Naive B cell (primary cell): ENCODE measurements at regions not wholly inside any gene's neighbourhood (a gene's known extent, or its start where the extent isn't known, plus 50 kb on each side); places are given as distances from the start of the nearest gene placed in this dataset.
A peak's percentile ranks its signal among the peaks of the same experiment; 100 is the strongest.
"Not testable (repeated sequence)": the region's sequence is repeated elsewhere in the genome, so short reads cannot be mapped to it uniquely, and the experiment has no call there.

Experiments used
- ATAC-seq, 2 donors: fragments of 150-1000 bp; cut with Tn5 transposase; 2 replicates each; pipeline ENCODE4 v1.10.0; 2021; ENCODE audit warnings: low read depth in 2 of 2, mild to moderate bottlenecking in 2 of 2, moderate library complexity in 2 of 2
- DNase-seq: peaks from one replicate; pipeline ENCODE4 v3.0.0; 2022
- H3K27ac Mint-ChIP-seq, 6 donors: one replicate each; pipeline ENCODE4 v1.8.0; 2020 to 2022; ENCODE audit warnings: mild to moderate bottlenecking in 6 of 6, mixed read lengths in 6 of 6, moderate library complexity in 5 of 6, inconsistent platforms in 2 of 6
- H3K27me3 Mint-ChIP-seq, 3 donors: one replicate each; pipeline ENCODE4 v1.8.0; 2021 to 2022; ENCODE audit warnings: mixed read lengths in 3 of 3, mild to moderate bottlenecking in 1 of 3
- H3K36me3 Mint-ChIP-seq, 2 donors: one replicate each; pipeline ENCODE4 v1.8.0; 2020 to 2022; ENCODE audit warnings: mixed read lengths in 2 of 2, inconsistent platforms in 1 of 2, mild to moderate bottlenecking in 1 of 2
- H3K4me1 Mint-ChIP-seq, 3 donors: one replicate each; pipeline ENCODE4 v1.8.0; 2020 to 2022; ENCODE audit warnings: mixed read lengths in 3 of 3, inconsistent platforms in 1 of 3, mild to moderate bottlenecking in 1 of 3, moderate library complexity in 1 of 3
- H3K4me3 Mint-ChIP-seq, 8 donors: one replicate each; pipeline ENCODE4 v1.8.0; 2020 to 2022; ENCODE audit warnings: mild to moderate bottlenecking in 8 of 8, mixed read lengths in 8 of 8, moderate library complexity in 8 of 8, inconsistent platforms in 2 of 8
- H3K9me3 Mint-ChIP-seq, 7 donors: one replicate each; pipeline ENCODE4 v1.8.0; 2020 to 2022; ENCODE audit warnings: mixed read lengths in 7 of 7, mild to moderate bottlenecking in 5 of 7, inconsistent platforms in 2 of 7, moderate library complexity in 1 of 7

GRCh38 chr5:101260857-101261256 is 357.8 kb upstream of the ST8SIA4 start:
- ATAC-seq (no peak), DNase-seq (no peak)
- H3K27me3 Mint-ChIP-seq, result no peaks in the 10 kb centered on the region
- peaks cover 0 to 20% (median 2%) of the 10 kb centered on the region in 7 donors for H3K9me3 Mint-ChIP-seq
- no peak overlapping the region for H3K4me3 Mint-ChIP-seq
- no peak overlapping the region for H3K27ac Mint-ChIP-seq
- no peaks in the 10 kb centered on the region for H3K36me3 Mint-ChIP-seq
- H3K4me1 Mint-ChIP-seq, result no peaks in the 10 kb centered on the region

- Mint-ChIP-seq H3K27me3 (no peaks in the 10 kb centered on the region), H3K36me3 (no peaks in the 10 kb centered on the region), H3K4me1 (no peaks in the 10 kb centered on the region), H3K27ac (no peak overlapping the region), H3K4me3 (no peak overlapping the region), H3K9me3 (peaks cover 0 to 7% (median 0%) of the 10 kb centered on the region in 7 donors)
- DNase-seq, result no peak
- no peak for ATAC-seq
Observed at GRCh38 chr5:101253096-101253495, 350.0 kb upstream of the ST8SIA4 start.

GRCh38 chr5:101244621-101245020 is 341.5 kb upstream of the ST8SIA4 start:
- ATAC-seq, result no peak
- Mint-ChIP-seq H3K27me3 (no peaks in the 10 kb centered on the region), H3K36me3 (no peaks in the 10 kb centered on the region), H3K27ac (no peak overlapping the region), H3K4me1 (no peaks in the 10 kb centered on the region), H3K4me3 (no peak overlapping the region), H3K9me3 (peaks cover 2 to 32% (median 5%) of the 10 kb centered on the region in 7 donors)
- no peak for DNase-seq

- H3K27me3 Mint-ChIP-seq, result no peaks in the 10 kb centered on the region
- H3K4me3 Mint-ChIP-seq, result no peak overlapping the region
- H3K9me3 Mint-ChIP-seq, result peaks cover 0 to 7% (median 0%) of the 10 kb centered on the region in 7 donors
- ATAC-seq (no peak), DNase-seq (no peak)
- H3K27ac Mint-ChIP-seq, result no peak overlapping the region
- H3K36me3 Mint-ChIP-seq, result no peaks in the 10 kb centered on the region
- no peaks in the 10 kb centered on the region for H3K4me1 Mint-ChIP-seq
Observed at GRCh38 chr5:101212942-101213514, 309.9 kb upstream of the ST8SIA4 start.

GRCh38 chr5:101206534-101206933 is 303.5 kb upstream of the ST8SIA4 start:
- Mint-ChIP-seq H3K36me3 (no peaks in the 10 kb centered on the region), H3K27me3 (no peaks in the 10 kb centered on the region), H3K4me1 (no peaks in the 10 kb centered on the region), H3K9me3 (peaks cover 0 to 12% (median 3%) of the 10 kb centered on the region in 7 donors), H3K4me3 (no peak overlapping the region), H3K27ac (no peak overlapping the region)
- DNase-seq (no peak), ATAC-seq (no peak)

- H3K4me1 Mint-ChIP-seq, DNase-seq, H3K27ac Mint-ChIP-seq, H3K4me3 Mint-ChIP-seq, H3K27me3 Mint-ChIP-seq, ATAC-seq, H3K36me3 Mint-ChIP-seq: not testable (repeated sequence)
- H3K9me3 Mint-ChIP-seq, result peaks cover 0 to 12% (median 3%) of the 10 kb centered on the region in 7 donors
Observed at GRCh38 chr5:101205065-101205464, 302.0 kb upstream of the ST8SIA4 start.

- H3K36me3 Mint-ChIP-seq, H3K27ac Mint-ChIP-seq, H3K27me3 Mint-ChIP-seq, DNase-seq, ATAC-seq, H3K4me1 Mint-ChIP-seq, H3K4me3 Mint-ChIP-seq: not testable (repeated sequence)
- H3K9me3 Mint-ChIP-seq, result peaks cover 2 to 18% (median 9%) of the 10 kb centered on the region in 7 donors
Observed at GRCh38 chr5:101180365-101180764, 277.3 kb upstream of the ST8SIA4 start.

GRCh38 chr5:101176605-101177004 is 273.5 kb upstream of the ST8SIA4 start:
- no peaks in the 10 kb centered on the region for H3K27me3 Mint-ChIP-seq
- peak overlapping the region in 1 of 6 donors; percentile 9 for H3K27ac Mint-ChIP-seq
- H3K9me3 Mint-ChIP-seq, result peaks cover 2 to 18% (median 9%) of the 10 kb centered on the region in 7 donors
- H3K4me1 Mint-ChIP-seq, result no peaks in the 10 kb centered on the region
- ATAC-seq (no peak), DNase-seq (no peak)
- peak overlapping the region in 1 of 8 donors; percentile 10 for H3K4me3 Mint-ChIP-seq
- H3K36me3 Mint-ChIP-seq, result no peaks in the 10 kb centered on the region

GRCh38 chr5:101174981-101175380 is 271.9 kb upstream of the ST8SIA4 start:
- Mint-ChIP-seq H3K27ac (no peak overlapping the region), H3K4me3 (no peak overlapping the region), H3K9me3 (peaks cover 3 to 18% (median 9%) of the 10 kb centered on the region in 7 donors), H3K36me3 (no peaks in the 10 kb centered on the region), H3K4me1 (no peaks in the 10 kb centered on the region), H3K27me3 (no peaks in the 10 kb centered on the region)
- no peak for DNase-seq
- no peak for ATAC-seq

- ATAC-seq (no peak), DNase-seq (no peak)
- H3K9me3 Mint-ChIP-seq, result peaks cover 0 to 1% (median 0%) of the 10 kb centered on the region in 7 donors
- H3K36me3 Mint-ChIP-seq, result no peaks in the 10 kb centered on the region
- H3K27me3 Mint-ChIP-seq, result peaks cover 0 to 4% (median 0%) of the 10 kb centered on the region in 3 donors
- no peak overlapping the region for H3K27ac Mint-ChIP-seq
- H3K4me1 Mint-ChIP-seq, result no peaks in the 10 kb centered on the region
- no peak overlapping the region for H3K4me3 Mint-ChIP-seq
Observed at GRCh38 chr5:101163088-101163487, 260.0 kb upstream of the ST8SIA4 start.

- H3K27me3 Mint-ChIP-seq, result peaks cover 0 to 4% (median 0%) of the 10 kb centered on the region in 3 donors
- ATAC-seq (no peak), DNase-seq (no peak)
- no peaks in the 10 kb centered on the region for H3K36me3 Mint-ChIP-seq
- no peaks in the 10 kb centered on the region for H3K4me1 Mint-ChIP-seq
- H3K9me3 Mint-ChIP-seq, result peaks cover 0 to 9% (median 3%) of the 10 kb centered on the region in 7 donors
- H3K27ac Mint-ChIP-seq, result no peak overlapping the region
- H3K4me3 Mint-ChIP-seq, result no peak overlapping the region
Observed at GRCh38 chr5:101160002-101160401, 256.9 kb upstream of the ST8SIA4 start.

- no peak overlapping the region for H3K4me3 Mint-ChIP-seq
- no peak for ATAC-seq
- no peaks in the 10 kb centered on the region for H3K4me1 Mint-ChIP-seq
- peaks cover 0 to 4% (median 0%) of the 10 kb centered on the region in 3 donors for H3K27me3 Mint-ChIP-seq
- peaks cover 0 to 9% (median 3%) of the 10 kb centered on the region in 7 donors for H3K9me3 Mint-ChIP-seq
- H3K36me3 Mint-ChIP-seq, result no peaks in the 10 kb centered on the region
- no peak overlapping the region for H3K27ac Mint-ChIP-seq
- DNase-seq, result no peak
Observed at GRCh38 chr5:101159006-101159405, 255.9 kb upstream of the ST8SIA4 start.

- H3K36me3 Mint-ChIP-seq, result no peaks in the 10 kb centered on the region
- no peaks in the 10 kb centered on the region for H3K27me3 Mint-ChIP-seq
- H3K27ac Mint-ChIP-seq, result no peak overlapping the region
- ATAC-seq (no peak), DNase-seq (no peak)
- H3K4me3 Mint-ChIP-seq, result no peak overlapping the region
- peaks cover 0 to 9% (median 3%) of the 10 kb centered on the region in 7 donors for H3K9me3 Mint-ChIP-seq
- no peaks in the 10 kb centered on the region for H3K4me1 Mint-ChIP-seq
Observed at GRCh38 chr5:101153526-101153925, 250.4 kb upstream of the ST8SIA4 start.

GRCh38 chr5:101143526-101143925 is 240.4 kb upstream of the ST8SIA4 start:
- no peaks in the 10 kb centered on the region for H3K4me1 Mint-ChIP-seq
- DNase-seq (no peak), ATAC-seq (no peak)
- no peak overlapping the region for H3K27ac Mint-ChIP-seq
- H3K36me3 Mint-ChIP-seq, result no peaks in the 10 kb centered on the region
- no peaks in the 10 kb centered on the region for H3K27me3 Mint-ChIP-seq
- H3K4me3 Mint-ChIP-seq, result no peak overlapping the region
- peaks cover 0 to 13% (median 7%) of the 10 kb centered on the region in 7 donors for H3K9me3 Mint-ChIP-seq

- Mint-ChIP-seq H3K4me3 (no peak overlapping the region), H3K36me3 (no peaks in the 10 kb centered on the region), H3K4me1 (no peaks in the 10 kb centered on the region), H3K27me3 (no peaks in the 10 kb centered on the region), H3K27ac (peak overlapping the region in 1 of 6 donors; percentile 24), H3K9me3 (peaks cover 0 to 13% (median 7%) of the 10 kb centered on the region in 7 donors)
- no peak for DNase-seq
- ATAC-seq, result no peak
Observed at GRCh38 chr5:101142102-101142501, 239.0 kb upstream of the ST8SIA4 start.
